HG03565 (cell line): ENCODE measurements at regions not wholly inside any gene's neighbourhood (a gene's known extent, or its start where the extent isn't known, plus 50 kb on each side); places are given as distances from the start of the nearest gene placed in this dataset.

Source experiments
- ATAC-seq: cut with Tn5 transposase; IDR thresholded peaks from one replicate; pipeline ENCODE4 v1.9.1; 2021; ENCODE audit warnings: mild to moderate bottlenecking, moderate library complexity; ENCODE audit not compliant: unreplicated experiment

- ATAC-seq: no peak
Measured at GRCh38 chr2:188713961-188714360, 260.2 kb upstream of the COL3A1 start.

- ATAC-seq: no peak
Measured at GRCh38 chr2:188720811-188721605, 253.2 kb upstream of the COL3A1 start.

GRCh38 chr2:188721784-188722183, 252.4 kb upstream of the COL3A1 start:
- no peak for ATAC-seq

- ATAC-seq: no peak
Measured at GRCh38 chr2:188725746-188726360, 248.3 kb upstream of the COL3A1 start.

- ATAC-seq: no peak
Measured at GRCh38 chr2:188726626-188727247, 247.4 kb upstream of the COL3A1 start.

- ATAC-seq: no peak
Measured at GRCh38 chr2:188727846-188728245, 246.3 kb upstream of the COL3A1 start.

- no peak for ATAC-seq
Measured at GRCh38 chr2:188734691-188735090, 239.5 kb upstream of the COL3A1 start.

GRCh38 chr2:188746727-188747126, 227.4 kb upstream of the COL3A1 start:
- ATAC-seq: no peak

GRCh38 chr2:188751816-188752215, 222.4 kb upstream of the COL3A1 start:
- ATAC-seq: no peak

GRCh38 chr2:188752311-188752710, 221.9 kb upstream of the COL3A1 start:
- ATAC-seq: no peak

- ATAC-seq: no peak
Measured at GRCh38 chr2:188762151-188762550, 212.0 kb upstream of the COL3A1 start.

GRCh38 chr2:188765522-188766470, 208.4 kb upstream of the COL3A1 start:
- ATAC-seq: peak; percentile 45

GRCh38 chr2:188766471-188766856, 207.7 kb upstream of the COL3A1 start:
- ATAC-seq: no peak

GRCh38 chr2:188767176-188767575, 207.0 kb upstream of the COL3A1 start:
- ATAC-seq: no peak

- ATAC-seq: no peak
Measured at GRCh38 chr2:188770296-188770695, 203.9 kb upstream of the COL3A1 start.

GRCh38 chr2:188773075-188773474, 201.1 kb upstream of the COL3A1 start:
- no peak for ATAC-seq

- ATAC-seq: no peak
Measured at GRCh38 chr2:188776634-188777033, 197.5 kb upstream of the COL3A1 start.

- no peak for ATAC-seq
Measured at GRCh38 chr2:188784269-188784762, 189.9 kb upstream of the COL3A1 start.

GRCh38 chr2:188785061-188785460, 189.1 kb upstream of the COL3A1 start:
- no peak for ATAC-seq

- ATAC-seq: no peak
Measured at GRCh38 chr2:188785490-188785889, 188.7 kb upstream of the COL3A1 start.

- ATAC-seq: no peak
Measured at GRCh38 chr2:188786368-188786841, 187.8 kb upstream of the COL3A1 start.
